A549 (cell line): ENCODE measurements at regions not wholly inside any gene's neighbourhood (a gene's known extent, or its start where the extent isn't known, plus 50 kb on each side); places are given as distances from the start of the nearest gene placed in this dataset.

Source experiments
- ATAC-seq, 2 experiments: fragments of 200-7000 bp in 1 of 2; fragments of >200 bp in 1 of 2; cut with Nextera tagmentation in 1 of 2; cut with Tn5 transposase in 1 of 2; 3 replicates each; pipeline versions ENCODE4 v1.8.0 to v1.9.1; 2018 to 2020; ENCODE audit warnings: mild to moderate bottlenecking in 1 of 2, moderate library complexity in 1 of 2
- CTCF ChIA-PET: fragments of 300-600 bp; sonication (Branson Sonifier 250); formaldehyde crosslinking; extraction: SDS; loops from one replicate; lab custom pipeline; 2021; ENCODE audit warnings: antibody characterized with exemption, inconsistent platforms; lab: Yijun Ruan, JAX
- POLR2A ChIA-PET: fragments of 350-600 bp; formaldehyde crosslinking; extraction: SDS; loops from one replicate; lab custom pipeline; 2021; ENCODE audit warnings: antibody characterized with exemption, inconsistent platforms; lab: Yijun Ruan, JAX
- DNase-seq, 2 experiments: peaks; one replicate each; pipeline versions ENCODE4 v3.0.0 to v3.0.0-alpha.2; 2011 to 2016; ENCODE audit warnings: low read depth in 1 of 2, low spot score in 1 of 2
- FAIRE-seq: peaks from 2 replicates; lab custom pipeline; 2011; peaks lifted over from hg19 to GRCh38; lab: Jason Lieb, UNC
- H3K27ac ChIP-seq, 2 experiments: fragments of >200 bp; sonication (Bioruptor Twin); formaldehyde crosslinking; 3 replicates each; pipeline ENCODE4 v1.5.1; 2016 to 2017
- H3K4me1 ChIP-seq: fragments of >200 bp; sonication (Bioruptor Twin); formaldehyde crosslinking; 3 replicates; pipeline ENCODE4 v1.6.1; 2016
- H3K4me2 ChIP-seq: fragments of >200 bp; sonication (Bioruptor Twin); formaldehyde crosslinking; 3 replicates; pipeline ENCODE4 v1.6.1; 2016
- H3K4me3 ChIP-seq: fragments of >200 bp; sonication (Bioruptor Twin); formaldehyde crosslinking; 3 replicates; pipeline ENCODE4 v1.5.1; 2016
- H3K9me3 ChIP-seq: fragments of >200 bp; sonication (Bioruptor Twin); formaldehyde crosslinking; 3 replicates; pipeline ENCODE4 v1.6.1; 2016
- CBX2 ChIP-seq: fragments of 200-600 bp; sonication (generic); IDR thresholded peaks from 2 replicates; pipeline ENCODE4 v1.6.1; 2016; ENCODE audit warnings: low read depth, mild to moderate bottlenecking, borderline replicate concordance
- CBX8 ChIP-seq: fragments of 200-600 bp; sonication (generic); IDR thresholded peaks from 2 replicates; pipeline ENCODE4 v1.6.1; 2016
- CEBPB ChIP-seq, 2 experiments: fragments of >200 bp in 1 of 2; sonication (Bioruptor Twin) in 1 of 2; formaldehyde crosslinking in 1 of 2; IDR thresholded peaks; 2 replicates each; pipeline ENCODE4 v1.6.1; 2012 to 2016
- EHF ChIP-seq: fragments of 250-450 bp; sonication (Bioruptor Pico); IDR thresholded peaks from 2 replicates; pipeline ENCODE4 v1.5.0; 2020; ENCODE audit warnings: mild to moderate bottlenecking
- EHMT2 ChIP-seq: fragments of 200-600 bp; sonication (generic); IDR thresholded peaks from 2 replicates; pipeline ENCODE4 v1.6.1; 2016; ENCODE audit warnings: antibody characterized with exemption, low read depth, mild to moderate bottlenecking, moderate library complexity
- ELK1 ChIP-seq: fragments of 150-350 bp; IDR thresholded peaks from 2 replicates; pipeline ENCODE4 v1.6.1; 2014; ENCODE audit warnings: low read depth, mild to moderate bottlenecking, low read length
- EP300 ChIP-seq, 2 experiments: fragments of >200 bp; sonication (Bioruptor Twin); formaldehyde crosslinking; IDR thresholded peaks; 2 replicates in 1 of 2; 3 replicates in 1 of 2; pipeline ENCODE4 v1.6.1; 2016 to 2017
- ESRRA ChIP-seq: fragments of 150-350 bp; IDR thresholded peaks from 2 replicates; pipeline ENCODE4 v1.6.1; 2014; ENCODE audit warnings: mild to moderate bottlenecking, low read length, borderline replicate concordance
- FOXS1 ChIP-seq: fragments of 250-450 bp; sonication (Bioruptor Pico); IDR thresholded peaks from 2 replicates; pipeline ENCODE4 v1.5.0; 2020; ENCODE audit warnings: mild to moderate bottlenecking, moderate library complexity
- HEYL ChIP-seq: fragments of 250-450 bp; sonication (Bioruptor Pico); IDR thresholded peaks from 2 replicates; pipeline ENCODE4 v1.8.0; 2021; ENCODE audit warnings: mild to moderate bottlenecking, moderate library complexity
- HOXA7 ChIP-seq: fragments of 250-450 bp; sonication (Bioruptor Pico); IDR thresholded peaks from 2 replicates; pipeline ENCODE4 v1.5.0; 2020; ENCODE audit warnings: mild to moderate bottlenecking, moderate library complexity
- KDM1A ChIP-seq: fragments of 200-600 bp; sonication (generic); IDR thresholded peaks from 2 replicates; pipeline ENCODE4 v1.6.1; 2016; ENCODE audit warnings: low read depth, mild to moderate bottlenecking
- MAFK ChIP-seq: fragments of 450-650 bp; IDR thresholded peaks from 2 replicates; pipeline ENCODE4 v1.6.1; 2014; ENCODE audit not compliant: partially characterized antibody
- MAX ChIP-seq: IDR thresholded peaks from 2 replicates; pipeline ENCODE4 v1.6.1; 2012
- MAZ ChIP-seq: fragments of 150-350 bp; IDR thresholded peaks from 2 replicates; pipeline ENCODE4 v1.6.1; 2014; ENCODE audit warnings: antibody characterized with exemption, low read depth, low read length, borderline replicate concordance
- MYC ChIP-seq: IDR thresholded peaks from 2 replicates; pipeline ENCODE4 v1.6.1; 2012; ENCODE audit warnings: mild to moderate bottlenecking, inconsistent platforms, low read length, improper control_type of control experiment, borderline replicate concordance
- NFE2L2 ChIP-seq: fragments of 150-350 bp; conservative IDR thresholded peaks from 2 replicates; pipeline ENCODE4 v1.6.1; 2014; ENCODE audit warnings: low read length
- POLR2AphosphoS2 ChIP-seq: conservative IDR thresholded peaks from 2 replicates; pipeline ENCODE4 v1.6.1; 2012; ENCODE audit warnings: low read length, improper control_type of control experiment, inconsistent platforms
- REST ChIP-seq: fragments of 200-600 bp; sonication (generic); IDR thresholded peaks from 2 replicates; pipeline ENCODE4 v1.6.1; 2016; ENCODE audit warnings: antibody characterized with exemption, mild to moderate bottlenecking, moderate library complexity
- RFX5 ChIP-seq: fragments of 450-650 bp; IDR thresholded peaks from 2 replicates; pipeline ENCODE4 v1.7.1; 2014; ENCODE audit warnings: antibody characterized with exemption, mild to moderate bottlenecking, moderate library complexity
- RNF2 ChIP-seq: fragments of 200-600 bp; sonication (generic); IDR thresholded peaks from 2 replicates; pipeline ENCODE4 v1.6.1; 2016; ENCODE audit warnings: low read depth, mild to moderate bottlenecking, antibody characterized with exemption, moderate library complexity, borderline replicate concordance
- SMC3 ChIP-seq: fragments of >200 bp; sonication (Bioruptor Twin); formaldehyde crosslinking; IDR thresholded peaks from 3 replicates; pipeline ENCODE4 v1.6.1; 2018; ENCODE audit warnings: inconsistent platforms
- SREBF2 ChIP-seq: fragments of 450-650 bp; IDR thresholded peaks from 2 replicates; pipeline ENCODE4 v1.6.1; 2014; ENCODE audit warnings: mild to moderate bottlenecking, moderate library complexity
- TP53 ChIP-seq: fragments of 250-450 bp; sonication (Bioruptor Pico); IDR thresholded peaks from 2 replicates; pipeline ENCODE4 v1.5.0; 2021; ENCODE audit warnings: mild to moderate bottlenecking, moderate library complexity
- ZFP36 ChIP-seq: fragments of 450-650 bp; IDR thresholded peaks from 2 replicates; pipeline ENCODE4 v1.6.1; 2014; ENCODE audit warnings: borderline replicate concordance; ENCODE audit not compliant: partially characterized antibody
- ZSCAN20 ChIP-seq: fragments of 250-450 bp; sonication (Bioruptor Pico); IDR thresholded peaks from 2 replicates; pipeline ENCODE4 v1.8.0; 2022; ENCODE audit warnings: mild to moderate bottlenecking, moderate library complexity
- WGBS: methylation state at CpG from one replicate; pipeline ENCODE4 v1.1.6; 2017; ENCODE audit errors: missing lambda C conversion rate; 5-methylcytosine and 5-hydroxymethylcytosine counted together

- Histone ChIP-seq H3K4me1 (no peaks in the 10 kb centered on the region), H3K27ac (no peak overlapping the region), H3K9me3 (no peaks in the 10 kb centered on the region), H3K4me2 (no peak overlapping the region), H3K4me3 (no peak overlapping the region)
- WGBS, result 80% methylated on average over 3 of the region's 3 CpGs
- ChIA-PET CTCF (interaction anchor here (0.7 kb wide), 1 partner anchor 11 kb away, joined by 3 read pairs; no protein-coding TSS in a partner anchor), POLR2A (no interaction called here)
- TF ChIP-seq SMC3, result no peak
- ATAC-seq (no peak), FAIRE-seq (no peak), DNase-seq (no peak)
Observed at GRCh38 chr13:65787082-65787481, 1443.1 kb downstream of the PCDH9 start.

GRCh38 chr13:65784088-65784816 lies 1445.9 kb downstream of the PCDH9 start:
- Histone ChIP-seq H3K4me1 (no peaks in the 10 kb centered on the region), H3K4me2 (no peak overlapping the region), H3K9me3 (no peaks in the 10 kb centered on the region), H3K4me3 (no peak overlapping the region), H3K27ac (no peak overlapping the region)
- ChIA-PET CTCF (no interaction called here), POLR2A (no interaction called here)
- ATAC-seq (no peak), FAIRE-seq (no peak), DNase-seq (no peak)
- WGBS, result 66% methylated on average over 6 of the region's 12 CpGs
- TF ChIP-seq CBX8 (no peak), REST (no peak), KDM1A (no peak), SREBF2 (no peak), FOXS1 (CRISPR knock-in tag) (no peak), ELK1 (no peak), RNF2 (no peak), HOXA7 (CRISPR knock-in tag) (no peak), CEBPB (IDR thresholded peaks at IDR 0.05) (no peak), MAZ (no peak), NFE2L2 (no peak), ZSCAN20 (no peak), ZFP36 (no peak), CBX2 (no peak), MAFK (no peak), ESRRA (no peak), SMC3 (no peak)

GRCh38 chr13:65783383-65783782 lies 1446.8 kb downstream of the PCDH9 start:
- FAIRE-seq, result no peak

More at GRCh38 chr13:65783383-65783782, 1446.8 kb downstream of the PCDH9 start:
- ChIA-PET CTCF (interaction anchor here (0.5 kb wide), 1 partner anchor 1436 kb away, joined by 4 read pairs; no protein-coding TSS in a partner anchor), POLR2A (no interaction called here)
- Histone ChIP-seq H3K27ac (no peak overlapping the region), H3K9me3 (no peaks in the 10 kb centered on the region), H3K4me2 (no peak overlapping the region), H3K4me3 (no peak overlapping the region), H3K4me1 (no peaks in the 10 kb centered on the region)
- no peak for DNase-seq
- ATAC-seq, result no peak
- no peak for TF ChIP-seq TP53 (CRISPR knock-in tag)
- no peak for TF ChIP-seq EHF (CRISPR knock-in tag)
- no peak for TF ChIP-seq ESRRA
- no peak for TF ChIP-seq REST
- TF ChIP-seq POLR2AphosphoS2, result no peak
- no peak for TF ChIP-seq MAX
- TF ChIP-seq HOXA7 (CRISPR knock-in tag), result no peak
- no peak for TF ChIP-seq RFX5
- TF ChIP-seq MYC, result no peak
- no peak for TF ChIP-seq RNF2
- no peak for TF ChIP-seq EP300 (IDR thresholded peaks at IDR 0.05)
- no peak for TF ChIP-seq HEYL
- TF ChIP-seq EHMT2, result no peak
- no peak for TF ChIP-seq MAZ
- 58% methylated on average over 4 of the region's 6 CpGs for WGBS
